Kidney (tissue), 13 donors: ENCODE measurements at regions not wholly inside any gene's neighbourhood (a gene's known extent, or its start where the extent isn't known, plus 50 kb on each side); places are given as distances from the start of the nearest gene placed in this dataset.

Experiments used
- DNase-seq, 5 donors: peaks; one replicate each; pipeline ENCODE4 v3.0.0-alpha.2; 2013 to 2020
- FAIRE-seq: peaks from 2 replicates; lab custom pipeline; 2012; peaks lifted over from hg19 to GRCh38; lab: Jason Lieb, UNC
- H3K27ac ChIP-seq, 2 donors: one replicate each; pipeline ENCODE4 v1.7.0; 2013; ENCODE audit warnings: low read depth in 2 of 2, low read length in 2 of 2, inconsistent platforms in 1 of 2
- H3K27me3 ChIP-seq: one replicate; pipeline ENCODE4 v1.7.1; 2013; ENCODE audit warnings: low read length, inconsistent platforms; ENCODE audit not compliant: control insufficient read depth, insufficient read depth
- H3K36me3 ChIP-seq, 3 donors: one replicate each; pipeline versions ENCODE4 v1.7.0 to v1.7.1; 2013; ENCODE audit warnings: low read length in 3 of 3, control low read depth in 1 of 3, inconsistent platforms in 1 of 3; ENCODE audit not compliant: insufficient read depth in 3 of 3, control insufficient read depth in 2 of 3
- H3K4me1 ChIP-seq, 3 donors: one replicate each; pipeline versions ENCODE4 v1.7.0 to v1.7.1; 2013; ENCODE audit warnings: low read length in 3 of 3, inconsistent platforms in 1 of 3, low read depth in 1 of 3; ENCODE audit not compliant: control insufficient read depth in 2 of 3, insufficient read depth in 2 of 3
- H3K4me3 ChIP-seq, 3 donors: one replicate each; pipeline versions ENCODE4 v1.7.0 to v1.8.1; 2013; ENCODE audit warnings: low read length in 3 of 3, control low read depth in 1 of 3, inconsistent platforms in 1 of 3
- H3K9ac ChIP-seq, 3 donors: one replicate each; pipeline versions ENCODE4 v1.7.0 to v1.7.1; 2013; ENCODE audit warnings: low read length in 3 of 3, control low read depth in 1 of 3, inconsistent platforms in 1 of 3
- H3K9me3 ChIP-seq, 3 donors: one replicate each; pipeline versions ENCODE4 v1.7.0 to v1.7.1; 2013; ENCODE audit warnings: low read length in 3 of 3, control low read depth in 1 of 3, inconsistent platforms in 1 of 3; ENCODE audit not compliant: control insufficient read depth in 2 of 3, insufficient read depth in 1 of 3
- intact Hi-C: fragments of 100-400 bp; cut with DNase I; formaldehyde crosslinking; loops from one replicate; pipeline ENCODE4 v1.11.1; 2022
- TF ChIP-seq, protein P1 (sequence below): IDR thresholded peaks from 3 replicates; pipeline ENCODE4 v1.5.1; 2012; ENCODE audit warnings: mild to moderate bottlenecking, moderate library complexity, borderline replicate concordance; ENCODE audit not compliant: insufficient read depth; ENCODE audit errors: extremely low read depth
- donor health status: control.
- donor health status: control.
- donor health status: control.
- donor health status: control.
- donor health status: control.
- donor health status: DM: yes; HTN: yes; CAD: no.
- donor health status: Normal renal cell carcinoma (clear cell type).

DNA sequence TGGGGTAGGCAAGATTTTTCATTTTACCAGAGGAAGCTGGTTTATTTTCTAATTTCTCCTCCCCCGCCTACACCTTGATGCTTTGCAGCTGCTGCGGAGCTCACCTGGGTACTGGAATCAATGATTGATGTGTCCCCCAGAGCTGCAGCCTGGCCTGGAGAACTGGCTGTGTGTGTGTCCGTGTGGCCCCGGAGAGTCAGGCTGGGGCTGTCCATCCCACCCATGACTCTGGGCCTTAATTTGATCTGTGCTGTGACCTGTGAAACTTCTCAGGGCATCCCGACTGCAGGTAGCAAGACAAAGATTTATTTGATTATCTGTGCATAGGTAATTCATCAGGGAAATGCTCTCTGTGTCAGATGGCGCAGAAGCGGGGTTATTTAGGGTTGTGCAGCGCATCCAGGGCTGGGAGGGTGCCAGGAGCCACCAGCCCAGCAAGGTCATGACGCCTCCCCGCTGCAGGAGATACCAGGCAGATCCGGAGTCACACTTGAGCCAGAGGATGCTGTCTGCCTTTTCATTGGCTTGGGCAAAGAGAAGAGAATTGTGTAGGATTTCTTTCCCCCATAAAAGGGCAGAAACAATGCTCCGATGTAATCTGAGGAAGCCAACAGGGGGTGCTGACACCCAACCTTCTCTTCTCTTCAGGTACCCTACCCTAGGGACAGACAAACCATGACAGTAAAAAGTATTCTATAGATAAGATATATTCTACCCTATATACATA is 346.6 kb downstream of the TSHZ3 start:
- Histone ChIP-seq H3K27me3 (no peaks in the 10 kb centered on the region), H3K4me3 (no peak overlapping the region), H3K4me1 (no peaks in the 10 kb centered on the region), H3K9ac (no peak overlapping the region), H3K36me3 (no peaks in the 10 kb centered on the region), H3K9me3 (no peaks in the 10 kb centered on the region), H3K27ac (no peak overlapping the region)
- DNase-seq (peak in 4 of 5 donors; percentile 13 to 42 (median 23)), FAIRE-seq (no peak)
- intact Hi-C loops: no loop called here
- TF ChIP-seq, protein P1, sequence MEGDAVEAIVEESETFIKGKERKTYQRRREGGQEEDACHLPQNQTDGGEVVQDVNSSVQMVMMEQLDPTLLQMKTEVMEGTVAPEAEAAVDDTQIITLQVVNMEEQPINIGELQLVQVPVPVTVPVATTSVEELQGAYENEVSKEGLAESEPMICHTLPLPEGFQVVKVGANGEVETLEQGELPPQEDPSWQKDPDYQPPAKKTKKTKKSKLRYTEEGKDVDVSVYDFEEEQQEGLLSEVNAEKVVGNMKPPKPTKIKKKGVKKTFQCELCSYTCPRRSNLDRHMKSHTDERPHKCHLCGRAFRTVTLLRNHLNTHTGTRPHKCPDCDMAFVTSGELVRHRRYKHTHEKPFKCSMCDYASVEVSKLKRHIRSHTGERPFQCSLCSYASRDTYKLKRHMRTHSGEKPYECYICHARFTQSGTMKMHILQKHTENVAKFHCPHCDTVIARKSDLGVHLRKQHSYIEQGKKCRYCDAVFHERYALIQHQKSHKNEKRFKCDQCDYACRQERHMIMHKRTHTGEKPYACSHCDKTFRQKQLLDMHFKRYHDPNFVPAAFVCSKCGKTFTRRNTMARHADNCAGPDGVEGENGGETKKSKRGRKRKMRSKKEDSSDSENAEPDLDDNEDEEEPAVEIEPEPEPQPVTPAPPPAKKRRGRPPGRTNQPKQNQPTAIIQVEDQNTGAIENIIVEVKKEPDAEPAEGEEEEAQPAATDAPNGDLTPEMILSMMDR: no peak

DNA sequence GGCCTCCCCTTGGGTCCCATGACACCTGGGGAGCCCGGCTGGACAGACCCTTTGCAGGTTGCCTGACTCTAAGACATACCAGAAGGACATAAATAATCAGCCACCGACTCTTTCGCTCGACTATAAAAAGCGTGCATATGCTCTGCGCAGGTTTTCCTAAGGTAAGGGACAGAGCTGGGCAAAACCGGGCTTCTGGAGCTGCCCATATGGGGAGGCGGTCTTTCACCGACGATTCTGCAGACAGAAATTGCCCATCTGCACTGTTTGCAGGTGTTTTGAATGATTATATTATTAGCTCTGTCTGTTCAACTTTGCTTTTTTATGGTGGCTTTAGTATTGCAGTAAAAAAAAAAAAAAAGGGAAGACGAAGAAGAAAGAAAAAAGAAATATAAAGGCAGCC is 347.2 kb downstream of the TSHZ3 start:
- intact Hi-C loops: no loop called here
- no peak overlapping the region for H3K27ac ChIP-seq

DNA sequence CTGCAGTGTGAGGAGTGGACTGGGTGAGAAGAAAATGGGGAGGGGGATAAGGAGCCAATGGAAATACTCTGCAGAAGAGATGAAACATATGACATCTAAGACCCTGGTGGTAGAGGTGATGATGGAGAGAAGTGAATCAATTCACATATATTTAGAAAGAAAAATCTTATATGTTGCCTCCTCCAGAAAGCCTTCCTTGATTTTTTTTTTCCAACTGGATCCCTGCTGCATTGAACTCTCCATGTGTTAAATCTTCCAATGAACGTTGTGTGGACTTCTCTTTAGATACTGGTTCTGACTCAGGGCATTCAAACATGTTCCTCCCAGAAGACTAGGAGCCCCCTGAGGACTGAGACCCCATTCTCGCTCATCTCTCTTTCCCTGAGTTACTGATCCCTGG is 348.3 kb downstream of the TSHZ3 start:
- intact Hi-C loops: no loop called here
- DNase-seq (no peak), FAIRE-seq (no peak)
- Histone ChIP-seq H3K4me3 (no peak overlapping the region), H3K9ac (no peak overlapping the region), H3K36me3 (no peaks in the 10 kb centered on the region), H3K27ac (no peak overlapping the region), H3K9me3 (no peaks in the 10 kb centered on the region), H3K4me1 (no peaks in the 10 kb centered on the region), H3K27me3 (no peaks in the 10 kb centered on the region)
- TF ChIP-seq, protein P1: no peak

More for the DNA sequence above, 347.2 kb downstream of the TSHZ3 start:
- TF ChIP-seq, protein P1: no peak
- H3K9ac ChIP-seq: no peak overlapping the region
- FAIRE-seq (no peak), DNase-seq (no peak)
- no peaks in the 10 kb centered on the region for H3K4me1 ChIP-seq
- no peaks in the 10 kb centered on the region for H3K36me3 ChIP-seq
- H3K27me3 ChIP-seq: no peaks in the 10 kb centered on the region
- no peak overlapping the region for H3K4me3 ChIP-seq
- H3K9me3 ChIP-seq: no peaks in the 10 kb centered on the region
